Testis (tissue), 2 donors: ENCODE measurements at regions not wholly inside any gene's neighbourhood (a gene's known extent, or its start where the extent isn't known, plus 50 kb on each side); places are given as distances from the start of the nearest gene placed in this dataset.
A peak's percentile ranks its signal among the peaks of the same experiment; 100 is the strongest.

Experiments used
- DNase-seq: peaks from one replicate; pipeline ENCODE4 v3.0.0-alpha.2; 2019
- H3K27ac ChIP-seq, 2 donors: fragments of 200-600 bp; sonication (generic); one replicate each; pipeline ENCODE4 v1.5.1; 2019
- H3K27me3 ChIP-seq: fragments of 200-600 bp; sonication (generic); one replicate; pipeline ENCODE4 v1.5.1; 2019
- H3K36me3 ChIP-seq: fragments of 200-600 bp; sonication (generic); one replicate; pipeline ENCODE4 v1.5.1; 2017; ENCODE audit warnings: low read depth; ENCODE audit errors: missing control alignments
- H3K4me1 ChIP-seq: fragments of 200-600 bp; sonication (generic); one replicate; pipeline ENCODE4 v1.5.1; 2019
- H3K4me3 ChIP-seq, 2 donors: fragments of 200-600 bp; sonication (generic); one replicate each; pipeline ENCODE4 v1.5.1; 2017 to 2019
- H3K9me3 ChIP-seq: fragments of 200-600 bp; sonication (generic); one replicate; pipeline ENCODE4 v1.5.1; 2017
- CTCF ChIP-seq, 3 experiments: fragments of 450-650 bp in 2 of 3; fragments of 200-600 bp in 1 of 3; sonication (generic) in 1 of 3; IDR thresholded peaks; one replicate each; pipeline ENCODE4 v1.5.1; 2016 to 2019; ENCODE audit warnings: antibody characterized with exemption in 3 of 3, mild to moderate bottlenecking in 2 of 3, moderate library complexity in 1 of 3
- POLR2A ChIP-seq: fragments of 450-650 bp; IDR thresholded peaks from one replicate; pipeline ENCODE4 v1.6.1; 2017; ENCODE audit warnings: antibody characterized with exemption, mild to moderate bottlenecking, moderate library complexity
- WGBS, 2 donors: methylation state at CpG; one replicate each; pipeline ENCODE4 v1.1.5; 2018; 5-methylcytosine and 5-hydroxymethylcytosine counted together
- intact Hi-C: fragments of 100-400 bp; cut with DNase I; formaldehyde crosslinking; loops from one replicate; pipeline ENCODE4 v1.15.1; 2023; ENCODE audit warnings: low total_unique reads

- intact Hi-C loops: no loop called here
- no peak for DNase-seq
These were observed 156.6 kb upstream of the LHCGR start for GRCh38 chr2:48912110-48912509.

DNA sequence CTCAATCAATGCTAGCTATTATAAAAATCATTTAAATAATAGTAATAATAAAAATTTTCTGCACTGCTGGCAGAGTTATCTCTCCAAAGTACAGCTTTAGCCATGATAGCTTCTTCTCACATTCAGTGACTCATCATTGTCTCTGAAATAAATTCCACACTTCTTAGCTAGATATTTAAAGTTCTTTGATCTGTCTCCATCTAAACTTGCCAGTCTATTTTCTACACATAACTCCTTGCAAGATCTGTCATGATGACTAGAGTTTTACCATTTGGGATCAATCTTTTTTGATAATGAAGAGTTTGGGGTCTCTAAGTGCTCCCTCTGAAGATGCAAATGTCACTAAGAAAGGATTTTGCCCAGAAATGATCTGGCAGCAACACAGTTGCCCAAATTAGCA lies 155.4 kb upstream of the LHCGR start:
- intact Hi-C loops: no loop called here
- H3K4me1 ChIP-seq: no peaks in the 10 kb centered on the region
- no peaks in the 10 kb centered on the region for H3K9me3 ChIP-seq
- H3K27me3 ChIP-seq: no peaks in the 10 kb centered on the region
- DNase-seq: no peak
- TF ChIP-seq POLR2A (no peak), CTCF (IDR thresholded peaks at IDR 0.05) (no peak)
- no peak overlapping the region for H3K4me3 ChIP-seq
- no peak overlapping the region for H3K27ac ChIP-seq
- no peaks in the 10 kb centered on the region for H3K36me3 ChIP-seq

More at GRCh38 chr2:48912110-48912509, 156.6 kb upstream of the LHCGR start:
- H3K4me3 ChIP-seq: no peak overlapping the region
- 72 to 78% methylated on average over 4 of the region's 4 CpGs for WGBS, 2 donors
- H3K36me3 ChIP-seq: no peaks in the 10 kb centered on the region
- H3K27ac ChIP-seq: no peak overlapping the region
- TF ChIP-seq CTCF (IDR thresholded peaks at IDR 0.05) (no peak), POLR2A (no peak)
- no peaks in the 10 kb centered on the region for H3K27me3 ChIP-seq
- H3K9me3 ChIP-seq: no peaks in the 10 kb centered on the region
- H3K4me1 ChIP-seq: no peaks in the 10 kb centered on the region

DNA sequence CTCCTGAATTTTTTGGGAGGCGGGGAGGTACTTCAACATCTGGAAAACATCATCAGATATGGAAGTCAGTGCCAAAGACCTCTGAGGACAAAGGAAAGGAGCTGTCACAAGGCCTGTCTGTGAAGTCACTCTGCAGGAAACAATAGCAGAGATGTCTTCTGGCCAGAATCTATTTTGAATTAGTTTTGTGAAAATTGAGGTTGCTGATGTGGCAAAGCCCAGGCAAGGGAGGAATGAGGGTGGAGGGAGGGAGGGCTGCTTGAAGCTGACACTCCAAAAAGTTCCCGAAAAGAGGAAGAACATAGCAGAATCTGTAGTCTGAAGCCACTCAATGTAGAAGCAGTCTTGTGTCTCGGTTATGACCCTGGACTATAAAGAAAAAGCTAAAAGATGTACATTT lies 151.1 kb upstream of the LHCGR start:
- no peak overlapping the region for H3K4me3 ChIP-seq
- H3K27me3 ChIP-seq: no peaks in the 10 kb centered on the region
- no peak overlapping the region for H3K27ac ChIP-seq
- no peak for TF ChIP-seq CTCF (IDR thresholded peaks at IDR 0.05)
- WGBS, 2 donors: 41 to 47% methylated on average over 3 of the region's 3 CpGs
- no peaks in the 10 kb centered on the region for H3K4me1 ChIP-seq
- no peak for DNase-seq
- H3K9me3 ChIP-seq: no peaks in the 10 kb centered on the region
- no peaks in the 10 kb centered on the region for H3K36me3 ChIP-seq
- intact Hi-C loops: no loop called here

GRCh38 chr2:48905696-48906095 lies 150.2 kb upstream of the LHCGR start:
- no peaks in the 10 kb centered on the region for H3K4me1 ChIP-seq
- peak; percentile 19 for DNase-seq
- intact Hi-C loops: no loop called here

More at GRCh38 chr2:48905696-48906095, 150.2 kb upstream of the LHCGR start:
- H3K9me3 ChIP-seq: no peaks in the 10 kb centered on the region
- no peak overlapping the region for H3K4me3 ChIP-seq
- no peak overlapping the region for H3K27ac ChIP-seq
- no peaks in the 10 kb centered on the region for H3K27me3 ChIP-seq
- TF ChIP-seq POLR2A (no peak), CTCF (IDR thresholded peaks at IDR 0.05) (no peak)
- H3K36me3 ChIP-seq: no peaks in the 10 kb centered on the region
- 90 to 94% methylated on average over 10 of the region's 10 CpGs for WGBS, 2 donors
